Stimulated activated naive CD8-positive, alpha-beta T cell treated with anti-CD3 and anti-CD28 coated beads, Interleukin-15, Interleukin-2, amounts not matched to agents 100 U/mL and 50 U/mL, for 24 hours (primary cell): ENCODE measurements at regions not wholly inside any gene's neighbourhood (a gene's known extent, or its start where the extent isn't known, plus 50 kb on each side); places are given as distances from the start of the nearest gene placed in this dataset.
"Not testable (repeated sequence)": the region's sequence is repeated elsewhere in the genome, so short reads cannot be mapped to it uniquely, and the experiment has no call there.

ENCODE experiments used
- ATAC-seq: fragments of 150-1000 bp; cut with Tn5 transposase; one replicate; pipeline ENCODE4 v1.10.0; 2021
- DNase-seq: peaks from one replicate; pipeline ENCODE4 v3.0.0; 2021

- ATAC-seq (no peak), DNase-seq (no peak)
Measured at GRCh38 chr10:22158426-22158825, 59.4 kb downstream of the EBLN1 start.

- ATAC-seq (no peak), DNase-seq (no peak)
Measured at GRCh38 chr10:22156750-22157149, 61.1 kb downstream of the EBLN1 start.

- no peak for ATAC-seq
- DNase-seq, result no peak
Measured at GRCh38 chr10:22152403-22152802, 65.4 kb downstream of the EBLN1 start.

GRCh38 chr10:22150842-22151241 lies 67.0 kb downstream of the EBLN1 start:
- ATAC-seq (no peak), DNase-seq (no peak)

GRCh38 chr10:22148961-22149360 lies 68.9 kb downstream of the EBLN1 start:
- ATAC-seq (no peak), DNase-seq (no peak)

- DNase-seq, ATAC-seq: not testable (repeated sequence)
Measured at GRCh38 chr10:22145873-22146272, 71.9 kb downstream of the EBLN1 start.

GRCh38 chr10:22137542-22137941 lies 80.3 kb downstream of the EBLN1 start:
- ATAC-seq (no peak), DNase-seq (no peak)

GRCh38 chr10:22135591-22135990 lies 82.2 kb downstream of the EBLN1 start:
- DNase-seq (no peak), ATAC-seq (no peak)

- no peak for DNase-seq
- no peak for ATAC-seq
Measured at GRCh38 chr10:22133749-22134624, 83.8 kb downstream of the EBLN1 start.

- not testable (repeated sequence) for DNase-seq, ATAC-seq
Measured at GRCh38 chr10:22130824-22131223, 87.0 kb downstream of the EBLN1 start.

GRCh38 chr10:22129612-22130011 lies 88.2 kb downstream of the EBLN1 start:
- not testable (repeated sequence) for ATAC-seq, DNase-seq

GRCh38 chr10:22121181-22121580 lies 96.6 kb downstream of the EBLN1 start:
- not testable (repeated sequence) for ATAC-seq, DNase-seq

GRCh38 chr10:22120072-22120471 lies 97.7 kb downstream of the EBLN1 start:
- not testable (repeated sequence) for ATAC-seq, DNase-seq

GRCh38 chr10:22119575-22119974 lies 98.2 kb downstream of the EBLN1 start:
- ATAC-seq, DNase-seq: not testable (repeated sequence)

- ATAC-seq, result no peak
- no peak for DNase-seq
Measured at GRCh38 chr10:22111705-22112104, 106.1 kb downstream of the EBLN1 start.

GRCh38 chr10:22111260-22111659 lies 106.6 kb downstream of the EBLN1 start:
- ATAC-seq (no peak), DNase-seq (no peak)

- ATAC-seq, result no peak
- DNase-seq, result no peak
Measured at GRCh38 chr10:22110761-22111160, 107.1 kb downstream of the EBLN1 start.

GRCh38 chr10:22105270-22105669 lies 101.7 kb upstream of the DNAJC1 start:
- DNase-seq (no peak), ATAC-seq (no peak)

- DNase-seq (no peak), ATAC-seq (peak; percentile 57)
Measured at GRCh38 chr10:22103701-22104470, 100.4 kb upstream of the DNAJC1 start.

GRCh38 chr10:22097696-22098095 lies 94.2 kb upstream of the DNAJC1 start:
- ATAC-seq (no peak), DNase-seq (no peak)

GRCh38 chr10:22091260-22091659 lies 87.7 kb upstream of the DNAJC1 start:
- ATAC-seq, DNase-seq: not testable (repeated sequence)

GRCh38 chr10:22087402-22087738 lies 83.8 kb upstream of the DNAJC1 start:
- ATAC-seq, result no peak
- DNase-seq, result no peak

- ATAC-seq (no peak), DNase-seq (no peak)
Measured at GRCh38 chr10:22086730-22087401, 83.3 kb upstream of the DNAJC1 start.
